ENCODE measurements at regions not wholly inside any gene's neighbourhood (a gene's known extent, or its start where the extent isn't known, plus 50 kb on each side); places are given as distances from the start of the nearest gene placed in this dataset.

DNA sequence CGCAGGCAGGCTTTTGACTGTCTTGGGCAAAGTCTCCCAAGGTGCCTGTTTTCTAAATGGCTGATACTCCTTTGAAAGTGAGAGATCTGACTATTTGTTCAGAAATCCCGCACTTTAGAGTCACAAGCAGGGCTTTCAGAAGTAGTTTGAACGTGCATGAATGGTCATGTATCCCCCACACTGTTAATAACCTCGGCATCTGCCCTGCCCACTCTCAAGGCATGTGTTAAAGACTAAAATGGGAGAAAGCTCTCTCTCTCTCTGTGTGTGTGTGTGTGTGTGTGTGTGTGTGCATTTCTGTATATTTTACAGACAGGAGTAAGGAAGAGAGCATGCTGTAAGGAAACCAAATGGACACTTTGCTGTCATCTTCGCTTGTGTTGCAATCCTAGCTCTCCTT lies 163.7 kb downstream of the MAF start:
- intact Hi-C loops (cut with DNase I) = no loop called here
- 83 to 85% methylated on average over 5 of the region's 5 CpGs for WGBS, 2 donors

DNA sequence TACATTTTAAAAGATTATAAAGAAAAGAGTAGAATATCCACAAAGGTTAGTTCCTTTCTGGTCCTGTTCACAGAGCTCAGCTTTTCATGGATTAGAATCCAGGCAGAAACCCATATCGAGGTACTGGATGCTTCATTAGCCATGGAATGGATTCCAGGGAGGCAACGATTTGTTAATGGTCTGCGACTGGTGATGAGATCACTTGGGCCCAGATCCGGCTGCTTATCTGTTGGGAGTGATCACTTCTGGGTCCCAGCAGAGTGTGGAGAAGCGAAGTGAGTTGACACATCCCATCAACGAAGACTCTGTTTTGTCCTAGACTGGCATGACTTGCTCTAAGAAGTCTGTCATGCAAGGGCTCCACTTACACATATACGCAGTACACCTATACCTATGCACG lies 165.8 kb downstream of the MAF start:
- Histone ChIP-seq H3K36me3 (no peaks in the 10 kb centered on the region), H3K4me3 (no peak overlapping the region), H3K9me3 (no peaks in the 10 kb centered on the region), H3K4me1 (peaks cover 0 to 27% (median 0%) of the 10 kb centered on the region in 3 donors), H3K27me3 (no peaks in the 10 kb centered on the region), H3K27ac (no peak overlapping the region)
- intact Hi-C loops (cut with DNase I) = no loop called here
- no peak for TF ChIP-seq POLR2A (IDR thresholded peaks at IDR 0.05)
- TF ChIP-seq, protein P1, sequence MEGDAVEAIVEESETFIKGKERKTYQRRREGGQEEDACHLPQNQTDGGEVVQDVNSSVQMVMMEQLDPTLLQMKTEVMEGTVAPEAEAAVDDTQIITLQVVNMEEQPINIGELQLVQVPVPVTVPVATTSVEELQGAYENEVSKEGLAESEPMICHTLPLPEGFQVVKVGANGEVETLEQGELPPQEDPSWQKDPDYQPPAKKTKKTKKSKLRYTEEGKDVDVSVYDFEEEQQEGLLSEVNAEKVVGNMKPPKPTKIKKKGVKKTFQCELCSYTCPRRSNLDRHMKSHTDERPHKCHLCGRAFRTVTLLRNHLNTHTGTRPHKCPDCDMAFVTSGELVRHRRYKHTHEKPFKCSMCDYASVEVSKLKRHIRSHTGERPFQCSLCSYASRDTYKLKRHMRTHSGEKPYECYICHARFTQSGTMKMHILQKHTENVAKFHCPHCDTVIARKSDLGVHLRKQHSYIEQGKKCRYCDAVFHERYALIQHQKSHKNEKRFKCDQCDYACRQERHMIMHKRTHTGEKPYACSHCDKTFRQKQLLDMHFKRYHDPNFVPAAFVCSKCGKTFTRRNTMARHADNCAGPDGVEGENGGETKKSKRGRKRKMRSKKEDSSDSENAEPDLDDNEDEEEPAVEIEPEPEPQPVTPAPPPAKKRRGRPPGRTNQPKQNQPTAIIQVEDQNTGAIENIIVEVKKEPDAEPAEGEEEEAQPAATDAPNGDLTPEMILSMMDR (IDR thresholded peaks at IDR 0.05) = no peak
- WGBS, 2 donors = 87 to 93% methylated on average over 7 to 8 of the region's 8 CpGs
- no peak for DNase-seq

More for the DNA sequence above, 163.7 kb downstream of the MAF start:
- Histone ChIP-seq H3K9me3 (no peaks in the 10 kb centered on the region), H3K27me3 (no peaks in the 10 kb centered on the region), H3K36me3 (no peaks in the 10 kb centered on the region), H3K27ac (no peak overlapping the region), H3K4me1 (peaks cover 0 to 18% (median 0%) of the 10 kb centered on the region in 3 donors), H3K4me3 (no peak overlapping the region)
- DNase-seq = no peak
- TF ChIP-seq, protein P1 (IDR thresholded peaks at IDR 0.05) = no peak
- TF ChIP-seq POLR2A (IDR thresholded peaks at IDR 0.05) = no peak

DNA sequence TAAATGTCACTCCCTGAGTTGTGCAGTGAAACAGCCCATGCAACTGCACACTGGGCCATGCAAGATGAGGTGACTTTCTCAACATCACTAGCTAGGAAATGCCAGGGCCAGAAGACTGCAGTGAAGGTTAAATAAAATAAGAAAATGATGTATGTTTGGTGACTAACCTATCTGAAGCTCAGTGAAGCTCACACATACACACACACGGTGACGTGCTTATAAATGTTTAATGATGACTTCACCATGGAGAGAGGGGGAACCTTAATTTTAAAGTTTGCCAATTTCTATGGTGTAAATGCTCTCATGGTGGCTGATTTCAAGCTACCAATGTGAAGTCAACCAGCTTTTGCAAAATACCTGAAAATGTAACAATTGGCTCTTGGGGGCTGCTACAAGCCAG lies 166.4 kb downstream of the MAF start:
- H3K4me1 ChIP-seq = peaks cover 0 to 34% (median 0%) of the 10 kb centered on the region in 3 donors
- TF ChIP-seq, protein P1 (IDR thresholded peaks at IDR 0.05) = no peak
- no peak for TF ChIP-seq POLR2A (IDR thresholded peaks at IDR 0.05)
- intact Hi-C loops (cut with DNase I) = no loop called here
- 92 to 97% methylated on average over 2 of the region's 2 CpGs for WGBS, 2 donors
- no peak overlapping the region for H3K4me3 ChIP-seq
- H3K36me3 ChIP-seq = no peaks in the 10 kb centered on the region
- H3K9me3 ChIP-seq = no peaks in the 10 kb centered on the region
- H3K27me3 ChIP-seq = no peaks in the 10 kb centered on the region
- DNase-seq = no peak
- no peak overlapping the region for H3K27ac ChIP-seq

- intact Hi-C loops (cut with DNase I) = no loop called here
- no peak for DNase-seq
- TF ChIP-seq, protein P1 (IDR thresholded peaks at IDR 0.05) = no peak
- no peak for TF ChIP-seq POLR2A (IDR thresholded peaks at IDR 0.05)
- peaks cover 0 to 16% (median 0%) of the 10 kb centered on the region in 3 donors for H3K4me1 ChIP-seq
- H3K27me3 ChIP-seq = no peaks in the 10 kb centered on the region
- WGBS, 2 donors = 92% methylated on average over 4 of the region's 4 CpGs
- H3K27ac ChIP-seq = no peak overlapping the region
- no peaks in the 10 kb centered on the region for H3K36me3 ChIP-seq
- no peaks in the 10 kb centered on the region for H3K9me3 ChIP-seq
- no peak overlapping the region for H3K4me3 ChIP-seq
Measured at GRCh38 chr16:79431923-79432322, 168.6 kb downstream of the MAF start.

DNA sequence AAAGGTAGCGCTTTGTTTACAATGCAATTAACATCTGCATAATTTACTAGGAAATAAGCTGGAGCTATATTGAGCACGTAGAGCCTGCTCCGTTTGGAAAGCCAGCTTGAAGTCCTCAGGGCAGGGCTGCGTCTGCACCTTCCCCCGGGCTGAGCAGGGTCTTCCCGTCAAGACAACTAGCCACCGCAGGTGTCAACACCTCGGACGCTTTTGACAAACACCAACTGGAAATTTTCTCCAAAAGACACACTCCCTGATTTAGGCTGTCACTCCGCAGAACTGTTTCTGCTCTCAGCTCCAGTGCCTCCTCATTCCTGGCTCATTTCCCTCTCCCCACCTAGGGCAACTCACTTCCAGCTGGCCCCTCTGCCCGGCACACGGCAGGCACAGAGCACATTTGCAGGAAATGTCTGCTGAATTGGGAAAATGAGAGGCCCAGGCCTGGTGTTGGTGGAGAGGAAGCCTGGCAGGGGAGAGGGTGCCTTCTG lies 170.3 kb downstream of the MAF start:
- TF ChIP-seq, protein P1 (IDR thresholded peaks at IDR 0.05) = no peak
- TF ChIP-seq POLR2A (IDR thresholded peaks at IDR 0.05) = no peak
- intact Hi-C loops (cut with DNase I) = no loop called here
- Histone ChIP-seq H3K36me3 (no peaks in the 10 kb centered on the region), H3K9me3 (no peaks in the 10 kb centered on the region), H3K27me3 (no peaks in the 10 kb centered on the region), H3K4me3 (no peak overlapping the region), H3K27ac (no peak overlapping the region), H3K4me1 (peaks cover 0 to 16% (median 0%) of the 10 kb centered on the region in 3 donors)
- DNase-seq = no peak
- 56 to 68% methylated on average over 12 of the region's 12 CpGs for WGBS, 2 donors

All from esophagus squamous epithelium (tissue), 5 donors.